ENCODE measurements at regions not wholly inside any gene's neighbourhood (a gene's known extent, or its start where the extent isn't known, plus 50 kb on each side); places are given as distances from the start of the nearest gene placed in this dataset.

- Histone ChIP-seq H3K4me1 (ENCODE audit: insufficient read depth) (peaks cover 7% of the 10 kb centered on the region; the same call in 1 of the 2 replicates), H3K36me3 (ENCODE audit: insufficient read depth) (no peaks in the 10 kb centered on the region), H3K9me2 (ENCODE audit: insufficient read depth) (no peaks in the 10 kb centered on the region), H3K79me2 (replicated peaks; ENCODE audit: insufficient read depth) (no peaks in the 10 kb centered on the region), H4K20me1 (replicated peaks; ENCODE audit: insufficient read depth) (no peaks in the 10 kb centered on the region), H3F3A (replicated peaks; ENCODE audit: low read depth) (no peaks in the 10 kb centered on the region), H3K4me3 (no peak overlapping the region), H3K27me3 (ENCODE audit: insufficient read depth) (no peaks in the 10 kb centered on the region), H3K4me2 (no peak overlapping the region), H2AFZ (no peak overlapping the region), H3K27ac (ENCODE audit: low read depth) (no peak overlapping the region)
- TF ChIP-seq REST (IDR thresholded peaks at IDR 0.05; ENCODE audit: unreplicated experiment) = no peak
- no peak for TF ChIP-seq STAT1 (IDR thresholded peaks at IDR 0.05; ENCODE audit: unreplicated experiment)
- TF ChIP-seq CREB1 (CRISPR knock-in tag; IDR thresholded peaks at IDR 0.05; ENCODE audit: low read depth) = no peak
- no peak for TF ChIP-seq EZH2phosphoT487 (IDR thresholded peaks at IDR 0.05; ENCODE audit: unreplicated experiment)
- TF ChIP-seq ZNF462 (CRISPR knock-in tag; IDR thresholded peaks at IDR 0.05) = no peak
- no peak for TF ChIP-seq CTCF (conservative IDR thresholded peaks at IDR 0.05; ENCODE audit: low read depth in 2 of 2)
- TF ChIP-seq POLR2AphosphoS5 (IDR thresholded peaks at IDR 0.05; ENCODE audit: low read depth) = no peak
- TF ChIP-seq NANOG (IDR thresholded peaks at IDR 0.05; ENCODE audit: borderline replicate concordance) = no peak
- TF ChIP-seq EZH2 (IDR thresholded peaks at IDR 0.05; ENCODE audit: low read depth, unreplicated experiment) = no peak
- no peak for TF ChIP-seq ZNF331 (CRISPR knock-in tag; IDR thresholded peaks at IDR 0.05; ENCODE audit: low read depth)
- no peak for TF ChIP-seq JUNB (IDR thresholded peaks at IDR 0.05; ENCODE audit: unreplicated experiment)
- no peak for TF ChIP-seq ETS1 (IDR thresholded peaks at IDR 0.05)
- DNase-seq (ENCODE audit: low spot score) (no peak), ATAC-seq (no peak)
- Mint-ChIP-seq H3K4me3 (no peak overlapping the region), H3K27ac (no peak overlapping the region), H3K9me3 (peaks cover 3% of the 10 kb centered on the region; the same call in 1 of the 3 replicates), H3K36me3 (ENCODE audit: low read depth) (no peaks in the 10 kb centered on the region), H3K4me1 (peaks cover 8% of the 10 kb centered on the region; the same call in 2 of the 3 replicates), H3K27me3 (ENCODE audit: insufficient read depth, low read depth, poor library complexity) (no peaks in the 10 kb centered on the region)
Measured at GRCh38 chr13:89796196-89796595, 1551.3 kb upstream of the MIR17HG start.

All from GM23338 (cell line).